Loucy (cell line): ENCODE measurements at regions not wholly inside any gene's neighbourhood (a gene's known extent, or its start where the extent isn't known, plus 50 kb on each side); places are given as distances from the start of the nearest gene placed in this dataset.

Experiments
- H2AFZ ChIP-seq: fragments of 200-600 bp; sonication (generic); 2 replicates; pipeline ENCODE4 v1.6.0; 2016; ENCODE audit warnings: antibody characterized with exemption, mild to moderate bottlenecking, low read length, moderate library complexity
- H3F3A ChIP-seq: fragments of 200-600 bp; 2 replicates; pipeline ENCODE4 v1.6.0; 2016; ENCODE audit warnings: antibody characterized with exemption, low read depth, mild to moderate bottlenecking
- H3K27me3 ChIP-seq: fragments of 200-600 bp; sonication (generic); 2 replicates; pipeline ENCODE4 v1.6.1; 2014; ENCODE audit warnings: low read length, mild to moderate bottlenecking; ENCODE audit not compliant: insufficient read depth, poor library complexity, severe bottlenecking
- H3K36me3 ChIP-seq: fragments of 200-600 bp; sonication (generic); 2 replicates; pipeline ENCODE4 v1.6.1; 2016; ENCODE audit warnings: low read length; ENCODE audit not compliant: insufficient read depth
- H3K4me1 ChIP-seq: fragments of 200-600 bp; sonication (generic); 2 replicates; pipeline ENCODE4 v1.5.1; 2014; ENCODE audit warnings: low read length, mild to moderate bottlenecking; ENCODE audit not compliant: insufficient read depth, poor library complexity, severe bottlenecking
- H3K4me2 ChIP-seq: fragments of 200-600 bp; sonication (generic); 2 replicates; pipeline ENCODE4 v1.6.0; 2014; ENCODE audit warnings: antibody characterized with exemption, low read length, low read depth, mild to moderate bottlenecking; ENCODE audit not compliant: poor library complexity, severe bottlenecking
- H3K4me3 ChIP-seq: fragments of 200-600 bp; sonication (generic); 2 replicates; pipeline ENCODE4 v1.5.1; 2014; ENCODE audit warnings: low read length, mild to moderate bottlenecking, mixed read lengths; ENCODE audit not compliant: poor library complexity, severe bottlenecking
- H3K79me2 ChIP-seq: fragments of 200-600 bp; sonication (generic); 2 replicates; pipeline ENCODE4 v1.6.1; 2014; ENCODE audit warnings: low read length; ENCODE audit not compliant: insufficient read depth
- H3K9ac ChIP-seq: fragments of 200-600 bp; sonication (generic); 2 replicates; pipeline ENCODE4 v1.6.0; 2014; ENCODE audit warnings: mild to moderate bottlenecking, low read depth, low read length, moderate library complexity; ENCODE audit not compliant: poor library complexity, severe bottlenecking
- H3K9me2 ChIP-seq: fragments of 200-600 bp; sonication (generic); replicated peaks from 2 replicates; pipeline ENCODE4 v1.6.1; 2016; ENCODE audit warnings: low read depth, low read length, mixed read lengths
- H3K9me3 ChIP-seq: fragments of 200-600 bp; sonication (generic); 2 replicates; pipeline ENCODE4 v1.6.1; 2014; ENCODE audit warnings: mild to moderate bottlenecking, antibody characterized with exemption, low read length, low read depth; ENCODE audit not compliant: insufficient read depth
- H4K20me1 ChIP-seq: fragments of 200-600 bp; sonication (generic); 2 replicates; pipeline ENCODE4 v1.6.0; 2014; ENCODE audit warnings: antibody characterized with exemption, low read length, mild to moderate bottlenecking; ENCODE audit not compliant: insufficient read depth, poor library complexity, severe bottlenecking
- EZH2phosphoT487 ChIP-seq: fragments of 200-600 bp; IDR thresholded peaks from 2 replicates; pipeline ENCODE4 v1.6.1; 2018; ENCODE audit warnings: antibody characterized with exemption, mild to moderate bottlenecking, moderate library complexity, borderline replicate concordance
- TF ChIP-seq, protein P1 (sequence below): fragments of 200-600 bp; sonication (generic); conservative IDR thresholded peaks from 2 replicates; pipeline ENCODE4 v1.5.1; 2014; ENCODE audit warnings: mild to moderate bottlenecking, antibody characterized with exemption, low read length

- H3K9me3 ChIP-seq = no peaks in the 10 kb centered on the region
- no peaks in the 10 kb centered on the region for H3K27me3 ChIP-seq
- H3K4me2 ChIP-seq = no peak overlapping the region
- H3K36me3 ChIP-seq = no peaks in the 10 kb centered on the region
- no peaks in the 10 kb centered on the region for H3K79me2 ChIP-seq
- peaks cover 9% of the 10 kb centered on the region for H3K4me1 ChIP-seq
- H3F3A ChIP-seq = no peaks in the 10 kb centered on the region
- H3K9me2 ChIP-seq = no peaks in the 10 kb centered on the region
- no peak overlapping the region for H3K4me3 ChIP-seq
- no peaks in the 10 kb centered on the region for H4K20me1 ChIP-seq
- H3K9ac ChIP-seq = no peak overlapping the region
- TF ChIP-seq, protein P1, sequence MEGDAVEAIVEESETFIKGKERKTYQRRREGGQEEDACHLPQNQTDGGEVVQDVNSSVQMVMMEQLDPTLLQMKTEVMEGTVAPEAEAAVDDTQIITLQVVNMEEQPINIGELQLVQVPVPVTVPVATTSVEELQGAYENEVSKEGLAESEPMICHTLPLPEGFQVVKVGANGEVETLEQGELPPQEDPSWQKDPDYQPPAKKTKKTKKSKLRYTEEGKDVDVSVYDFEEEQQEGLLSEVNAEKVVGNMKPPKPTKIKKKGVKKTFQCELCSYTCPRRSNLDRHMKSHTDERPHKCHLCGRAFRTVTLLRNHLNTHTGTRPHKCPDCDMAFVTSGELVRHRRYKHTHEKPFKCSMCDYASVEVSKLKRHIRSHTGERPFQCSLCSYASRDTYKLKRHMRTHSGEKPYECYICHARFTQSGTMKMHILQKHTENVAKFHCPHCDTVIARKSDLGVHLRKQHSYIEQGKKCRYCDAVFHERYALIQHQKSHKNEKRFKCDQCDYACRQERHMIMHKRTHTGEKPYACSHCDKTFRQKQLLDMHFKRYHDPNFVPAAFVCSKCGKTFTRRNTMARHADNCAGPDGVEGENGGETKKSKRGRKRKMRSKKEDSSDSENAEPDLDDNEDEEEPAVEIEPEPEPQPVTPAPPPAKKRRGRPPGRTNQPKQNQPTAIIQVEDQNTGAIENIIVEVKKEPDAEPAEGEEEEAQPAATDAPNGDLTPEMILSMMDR = no peak
- TF ChIP-seq EZH2phosphoT487 = no peak
- no peak overlapping the region for H2AFZ ChIP-seq
These were observed 81.6 kb downstream of the PTGR3 start for GRCh38 chr18:75127143-75128021.

GRCh38 chr18:75125382-75126331 lies 83.3 kb downstream of the PTGR3 start:
- Histone ChIP-seq H3K79me2 (no peaks in the 10 kb centered on the region), H3K4me2 (no peak overlapping the region), H3K4me1 (no peaks in the 10 kb centered on the region), H3K9me2 (no peaks in the 10 kb centered on the region), H3F3A (no peaks in the 10 kb centered on the region), H3K9ac (no peak overlapping the region), H3K9me3 (no peaks in the 10 kb centered on the region), H2AFZ (no peak overlapping the region), H3K36me3 (no peaks in the 10 kb centered on the region), H4K20me1 (no peaks in the 10 kb centered on the region), H3K27me3 (no peaks in the 10 kb centered on the region), H3K4me3 (no peak overlapping the region)
- no peak for TF ChIP-seq EZH2phosphoT487
- TF ChIP-seq, protein P1 = no peak

DNA sequence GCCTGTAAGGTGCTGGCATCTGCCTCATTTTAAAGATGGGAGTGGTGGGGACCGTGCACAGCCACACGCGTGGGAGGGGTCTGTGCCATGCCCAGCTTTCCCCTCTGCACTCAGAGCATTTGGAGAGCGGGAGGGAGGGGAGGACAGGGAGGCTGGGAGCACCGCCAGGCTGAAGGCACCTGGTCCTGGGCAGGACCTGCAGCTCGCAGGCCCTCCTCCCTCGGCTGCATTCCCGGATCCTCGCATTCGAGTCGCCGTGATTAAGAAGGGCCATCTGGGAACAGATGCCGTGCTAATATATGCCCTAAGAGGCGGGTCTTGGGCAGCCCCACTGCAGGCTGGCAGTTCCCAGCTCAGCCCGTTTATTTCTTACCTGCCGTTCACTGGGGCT lies 84.0 kb downstream of the PTGR3 start:
- Histone ChIP-seq H3K4me2 (no peak overlapping the region), H3K9me3 (no peaks in the 10 kb centered on the region)

More for the DNA sequence above, 84.0 kb downstream of the PTGR3 start:
- Histone ChIP-seq H3K9ac (no peak overlapping the region), H3K27me3 (no peaks in the 10 kb centered on the region), H4K20me1 (no peaks in the 10 kb centered on the region), H3K4me1 (no peaks in the 10 kb centered on the region), H3K36me3 (no peaks in the 10 kb centered on the region), H3K9me2 (no peaks in the 10 kb centered on the region), H3K79me2 (no peaks in the 10 kb centered on the region), H2AFZ (no peak overlapping the region), H3F3A (no peaks in the 10 kb centered on the region), H3K4me3 (no peak overlapping the region)
- TF ChIP-seq, protein P1 = no peak
- no peak for TF ChIP-seq EZH2phosphoT487
